ENCODE measurements at regions not wholly inside any gene's neighbourhood (a gene's known extent, or its start where the extent isn't known, plus 50 kb on each side); places are given as distances from the start of the nearest gene placed in this dataset.
"Not testable (repeated sequence)": the region's sequence is repeated elsewhere in the genome, so short reads cannot be mapped to it uniquely, and the experiment has no call there.

DNA sequence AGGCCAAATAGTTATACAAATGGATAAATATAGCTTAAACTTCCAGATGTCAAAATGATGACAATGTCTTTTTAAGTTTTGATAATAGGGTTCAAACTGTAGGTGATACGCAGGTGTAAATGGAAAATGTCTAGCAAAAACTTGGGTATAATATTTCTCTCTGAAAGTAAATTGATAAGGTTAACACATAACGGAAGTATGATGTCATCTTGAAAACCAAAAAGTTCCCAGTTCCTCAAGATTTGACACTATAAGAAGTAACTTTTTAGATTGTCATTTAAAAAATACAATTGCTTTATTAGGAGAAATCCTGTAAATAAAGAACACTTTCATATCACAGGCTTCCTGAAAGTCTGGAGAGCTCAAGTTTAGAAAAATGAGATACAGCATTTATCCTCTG, 483.4 kb downstream of the FRK start:
- FAIRE-seq (no peak), DNase-seq (ENCODE audit: low spot score in 2 of 2) (no peak)

GRCh38 chr6:115575285-115575684, 485.4 kb downstream of the FRK start:
- no peak for DNase-seq (ENCODE audit: low spot score in 2 of 2)
- no peak for FAIRE-seq

DNA sequence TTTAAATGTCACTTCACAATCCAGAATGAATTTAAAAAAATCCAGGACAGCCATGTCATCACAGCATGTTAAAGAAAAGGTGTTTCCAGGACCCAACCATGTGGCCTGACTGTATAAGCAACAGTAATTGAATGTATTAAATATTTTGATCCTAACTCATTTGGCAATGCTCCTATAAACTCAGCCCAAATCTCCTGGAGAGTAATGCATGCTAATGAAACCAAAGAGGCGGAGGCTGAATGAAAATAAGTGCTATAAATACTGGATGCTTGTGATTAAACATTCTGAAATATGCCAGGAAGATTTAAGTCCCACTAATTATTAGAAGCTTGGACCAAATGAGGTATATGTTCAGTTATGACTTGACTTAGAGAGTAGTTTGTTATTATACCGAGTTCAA, 486.8 kb downstream of the FRK start:
- no peak for DNase-seq (ENCODE audit: low spot score in 2 of 2)
- no peak for FAIRE-seq

DNA sequence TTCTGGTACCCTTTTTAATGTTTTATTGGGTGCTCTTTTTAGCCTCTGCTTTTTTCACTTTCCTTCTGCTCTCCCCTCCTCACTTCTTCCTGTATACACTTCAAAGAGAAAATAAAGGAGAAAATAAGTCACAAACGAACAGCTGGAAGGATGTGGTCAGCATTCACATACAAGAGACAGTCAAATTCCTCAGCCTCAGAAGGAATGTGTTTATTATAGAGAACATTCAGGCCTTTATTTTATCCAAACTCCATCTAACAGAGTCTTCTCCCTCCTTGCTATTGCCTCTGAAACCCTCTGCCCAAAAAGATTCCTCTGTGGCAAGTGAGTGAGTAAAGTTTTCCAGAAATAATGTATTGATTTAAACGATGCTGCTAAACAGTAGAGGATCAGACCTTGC, 490.4 kb downstream of the FRK start:
- no peak for FAIRE-seq
- no peak for DNase-seq (ENCODE audit: low spot score in 2 of 2)

DNA sequence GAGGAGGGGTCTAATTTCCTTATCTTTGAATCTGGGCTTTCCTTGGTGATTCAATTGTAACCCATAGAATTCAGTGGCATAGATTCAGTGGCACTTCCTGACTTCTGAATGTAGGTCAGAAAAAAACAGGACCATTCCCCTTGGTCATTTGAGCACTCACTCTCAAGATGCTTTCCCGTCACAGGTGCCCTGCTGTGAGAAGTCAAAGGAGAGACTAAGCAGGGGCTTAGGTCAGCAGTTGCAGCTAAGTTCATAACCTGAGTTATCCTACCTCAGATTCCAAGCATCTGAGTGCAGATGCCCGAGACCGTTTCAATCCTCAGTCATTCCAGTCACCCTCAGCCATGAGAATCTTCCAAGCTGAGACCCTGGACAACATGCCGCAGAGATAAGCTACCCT, 506.6 kb downstream of the FRK start:
- DNase-seq (ENCODE audit: low spot score in 2 of 2) (no peak), FAIRE-seq (no peak)

DNA sequence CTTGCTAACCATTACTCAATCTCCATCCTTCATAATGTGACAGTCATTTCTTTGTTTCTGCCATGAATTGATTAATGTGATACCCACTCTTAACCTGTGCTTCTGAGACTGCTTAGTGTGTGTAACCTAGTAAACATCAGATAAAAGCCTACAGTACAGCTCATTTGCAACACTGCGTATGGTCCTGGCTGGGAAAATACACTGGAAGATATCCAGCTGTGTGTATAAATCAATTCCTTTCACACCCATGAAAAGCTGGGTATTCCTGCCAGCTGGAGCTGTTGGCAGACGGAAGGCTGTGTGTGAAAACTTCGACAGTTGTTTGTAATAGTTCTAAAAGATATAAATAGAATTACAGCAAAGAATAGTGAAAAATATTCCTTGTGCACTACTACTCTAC, 509.2 kb downstream of the FRK start:
- FAIRE-seq (no peak), DNase-seq (ENCODE audit: low spot score in 2 of 2) (no peak)

DNA sequence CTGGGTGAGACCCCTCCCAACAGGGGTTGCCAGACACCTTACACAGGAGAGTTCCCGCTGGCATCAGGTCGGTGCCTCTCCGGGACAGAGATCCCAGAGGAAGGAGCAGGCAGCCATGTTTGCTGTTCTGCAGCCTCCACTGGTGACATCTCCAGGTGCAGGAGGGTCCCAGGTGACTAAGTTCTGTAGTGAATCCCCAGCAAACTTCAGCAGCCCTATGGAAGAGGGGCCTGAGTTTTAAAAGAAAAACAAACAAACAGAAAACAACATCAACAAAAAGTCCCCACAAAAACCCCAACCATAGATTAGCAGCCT, 515.1 kb downstream of the FRK start:
- FAIRE-seq: no peak
- DNase-seq (ENCODE audit: low spot score in 2 of 2): no peak

- FAIRE-seq: no peak
- no peak for DNase-seq (ENCODE audit: low spot score in 2 of 2)
Observed at GRCh38 chr6:115544765-115545671, 515.7 kb downstream of the FRK start.

GRCh38 chr6:115540077-115540869, 520.4 kb downstream of the FRK start:
- FAIRE-seq: peak; percentile 3
- no peak for DNase-seq (ENCODE audit: low spot score in 2 of 2)

DNA sequence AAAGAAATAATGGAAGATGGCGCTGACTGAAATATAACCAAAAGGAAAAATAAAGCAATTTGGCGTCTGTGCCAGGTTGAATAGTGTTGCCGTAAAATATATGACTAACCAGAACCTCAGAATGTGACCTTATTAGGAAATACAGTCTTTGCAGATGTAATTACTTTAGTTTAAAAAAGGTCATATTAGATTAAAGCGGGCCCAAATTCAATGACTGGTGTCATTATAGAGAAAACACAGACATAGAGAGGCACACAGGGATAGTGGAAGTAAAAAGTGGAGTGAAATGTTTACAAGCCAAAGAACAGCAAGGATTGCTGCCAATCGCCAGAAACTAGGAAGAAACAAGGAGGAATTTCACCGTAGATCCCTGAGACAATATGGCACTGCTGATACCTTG, 521.2 kb downstream of the FRK start:
- DNase-seq (ENCODE audit: low spot score in 2 of 2) (no peak), FAIRE-seq (no peak)

- no peak for FAIRE-seq
Observed at GRCh38 chr6:115524821-115525220, 535.9 kb downstream of the FRK start.

GRCh38 chr6:115521747-115522146, 538.9 kb downstream of the FRK start:
- DNase-seq (ENCODE audit: low spot score in 2 of 2); FAIRE-seq: not testable (repeated sequence)

More at GRCh38 chr6:115524821-115525220, 535.9 kb downstream of the FRK start:
- no peak for DNase-seq (ENCODE audit: low spot score in 2 of 2)

DNA sequence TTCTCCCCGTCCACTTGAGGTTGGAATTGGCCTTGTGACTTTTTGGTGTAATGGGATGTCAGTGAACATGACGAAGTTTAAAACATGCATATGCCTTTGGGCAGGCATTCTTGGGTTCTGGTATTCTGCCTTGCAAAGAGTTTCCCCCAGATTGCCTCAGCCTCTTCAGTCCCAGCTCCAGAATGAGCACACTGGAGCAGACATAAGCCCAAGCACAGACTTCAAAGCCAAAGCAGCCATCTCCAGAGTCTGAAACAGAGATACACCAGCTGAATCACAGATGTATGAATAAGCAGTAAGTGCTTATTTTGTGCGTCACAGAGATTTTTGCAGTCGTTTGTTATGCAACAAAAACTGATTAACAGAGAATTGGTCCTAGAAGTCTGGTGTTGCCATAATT, 546.0 kb downstream of the FRK start:
- FAIRE-seq (no peak), DNase-seq (ENCODE audit: low spot score in 2 of 2) (no peak)

GRCh38 chr6:115512923-115513322, 547.8 kb downstream of the FRK start:
- FAIRE-seq (no peak), DNase-seq (ENCODE audit: low spot score in 2 of 2) (no peak)

- FAIRE-seq: no peak
- DNase-seq (ENCODE audit: low spot score in 2 of 2): no peak
Observed at GRCh38 chr6:115511771-115512170, 548.9 kb downstream of the FRK start.

GRCh38 chr6:115502432-115502831, 558.3 kb downstream of the FRK start:
- not testable (repeated sequence) for DNase-seq (ENCODE audit: low spot score in 2 of 2); FAIRE-seq

DNA sequence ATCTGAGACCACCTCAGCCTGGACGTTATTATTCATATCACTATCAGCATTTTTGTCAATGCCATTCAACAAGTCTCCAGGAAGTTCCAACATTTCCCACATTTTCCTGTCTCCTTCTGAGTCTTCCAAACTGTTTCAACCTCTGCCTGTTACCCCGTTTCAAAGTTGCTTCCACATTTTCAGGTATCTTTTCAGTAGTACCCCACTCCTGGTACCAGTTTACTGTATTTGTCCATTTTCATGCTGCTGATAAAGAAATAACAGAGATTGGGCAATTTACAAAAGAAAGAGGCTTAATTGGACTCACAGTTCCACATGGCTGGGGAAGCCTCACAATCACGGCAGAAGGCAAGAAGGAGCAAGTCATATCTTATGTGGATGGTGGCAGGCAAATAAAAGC, 565.5 kb downstream of the FRK start:
- no peak for FAIRE-seq
- DNase-seq (ENCODE audit: low spot score in 2 of 2): no peak

DNA sequence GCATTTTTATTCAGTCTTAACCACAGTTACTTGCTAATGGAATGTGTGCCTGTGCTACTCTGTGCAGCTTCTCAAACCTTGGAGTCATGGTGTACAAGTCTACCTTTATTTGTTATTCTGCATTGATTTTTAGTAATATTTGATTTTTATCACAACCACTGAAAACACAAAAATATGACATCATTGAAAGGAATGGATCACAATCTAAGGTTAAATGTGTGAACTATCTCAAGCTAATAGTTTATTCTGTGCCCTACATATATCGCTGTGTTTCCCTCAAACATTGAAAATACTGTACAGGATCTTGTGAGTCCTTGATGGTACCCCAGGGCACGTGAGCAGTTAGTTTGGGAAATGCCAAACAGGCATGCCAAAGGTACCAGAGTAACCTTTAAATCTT, 573.4 kb downstream of the FRK start:
- no peak for DNase-seq (ENCODE audit: low spot score in 2 of 2)
- FAIRE-seq: no peak

GRCh38 chr6:115485400-115485799, 575.3 kb downstream of the FRK start:
- DNase-seq (ENCODE audit: low spot score in 2 of 2) (no peak), FAIRE-seq (no peak)

GRCh38 chr6:115480543-115480942, 580.1 kb downstream of the FRK start:
- DNase-seq (ENCODE audit: low spot score in 2 of 2); FAIRE-seq: not testable (repeated sequence)

GRCh38 chr6:115474443-115475041, 586.1 kb downstream of the FRK start:
- DNase-seq (ENCODE audit: low spot score in 2 of 2) (no peak), FAIRE-seq (no peak)

Data from frontal cortex (tissue), 3 donors.